ENCODE measurements at regions not wholly inside any gene's neighbourhood (a gene's known extent, or its start where the extent isn't known, plus 50 kb on each side); places are given as distances from the start of the nearest gene placed in this dataset.
"Not testable (repeated sequence)": the region's sequence is repeated elsewhere in the genome, so short reads cannot be mapped to it uniquely, and the experiment has no call there.

- ATAC-seq (no peak), DNase-seq (no peak)
- Histone ChIP-seq H3K4me1 (no peaks in the 10 kb centered on the region), H3K27ac (no peak overlapping the region), H3K9me3 (no peaks in the 10 kb centered on the region), H3K27me3 (no peaks in the 10 kb centered on the region), H3K4me3 (no peak overlapping the region), H3K36me3 (replicated peaks in 1 of 2; ENCODE audit: insufficient read depth in 1 of 2, low read depth in 2 of 2) (no peaks in the 10 kb centered on the region)
- intact Hi-C loops (cut with DNase I) = no loop called here
- no peak for TF ChIP-seq POLR2A (IDR thresholded peaks at IDR 0.05)
- TF ChIP-seq, protein P1, sequence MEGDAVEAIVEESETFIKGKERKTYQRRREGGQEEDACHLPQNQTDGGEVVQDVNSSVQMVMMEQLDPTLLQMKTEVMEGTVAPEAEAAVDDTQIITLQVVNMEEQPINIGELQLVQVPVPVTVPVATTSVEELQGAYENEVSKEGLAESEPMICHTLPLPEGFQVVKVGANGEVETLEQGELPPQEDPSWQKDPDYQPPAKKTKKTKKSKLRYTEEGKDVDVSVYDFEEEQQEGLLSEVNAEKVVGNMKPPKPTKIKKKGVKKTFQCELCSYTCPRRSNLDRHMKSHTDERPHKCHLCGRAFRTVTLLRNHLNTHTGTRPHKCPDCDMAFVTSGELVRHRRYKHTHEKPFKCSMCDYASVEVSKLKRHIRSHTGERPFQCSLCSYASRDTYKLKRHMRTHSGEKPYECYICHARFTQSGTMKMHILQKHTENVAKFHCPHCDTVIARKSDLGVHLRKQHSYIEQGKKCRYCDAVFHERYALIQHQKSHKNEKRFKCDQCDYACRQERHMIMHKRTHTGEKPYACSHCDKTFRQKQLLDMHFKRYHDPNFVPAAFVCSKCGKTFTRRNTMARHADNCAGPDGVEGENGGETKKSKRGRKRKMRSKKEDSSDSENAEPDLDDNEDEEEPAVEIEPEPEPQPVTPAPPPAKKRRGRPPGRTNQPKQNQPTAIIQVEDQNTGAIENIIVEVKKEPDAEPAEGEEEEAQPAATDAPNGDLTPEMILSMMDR (IDR thresholded peaks at IDR 0.05) = no peak
- WGBS, 2 donors = 41 to 48% methylated on average over 5 of the region's 5 CpGs
Measured at GRCh38 chr16:5205361-5206040, 107.9 kb upstream of the EEF2KMT start.

GRCh38 chr16:5203675-5204074 is 106.1 kb upstream of the EEF2KMT start:
- H3K4me1 ChIP-seq; H3K4me3 ChIP-seq; intact Hi-C loops (cut with DNase I); DNase-seq; H3K36me3 ChIP-seq (replicated peaks in 1 of 2; ENCODE audit: insufficient read depth in 1 of 2, low read depth in 2 of 2); H3K27me3 ChIP-seq; ATAC-seq; H3K9me3 ChIP-seq; H3K27ac ChIP-seq: not testable (repeated sequence)
- WGBS, 2 donors = 89 to 90% methylated on average over 10 to 14 of the region's 14 CpGs

- intact Hi-C loops (cut with DNase I) = no loop called here
- ATAC-seq (no peak), DNase-seq (no peak)
- H3K4me1 ChIP-seq = no peaks in the 10 kb centered on the region
- H3K36me3 ChIP-seq (replicated peaks in 1 of 2; ENCODE audit: insufficient read depth in 1 of 2, low read depth in 2 of 2) = no peaks in the 10 kb centered on the region
- H3K27ac ChIP-seq = no peak overlapping the region
- no peak overlapping the region for H3K4me3 ChIP-seq
- TF ChIP-seq, protein P1 (IDR thresholded peaks at IDR 0.05) = no peak
- TF ChIP-seq POLR2A (IDR thresholded peaks at IDR 0.05) = no peak
- peaks cover 0 to 3% (median 0%) of the 10 kb centered on the region in 3 donors for H3K9me3 ChIP-seq
- H3K27me3 ChIP-seq = no peaks in the 10 kb centered on the region
Measured at GRCh38 chr16:5200123-5200522, 102.5 kb upstream of the EEF2KMT start.

DNA sequence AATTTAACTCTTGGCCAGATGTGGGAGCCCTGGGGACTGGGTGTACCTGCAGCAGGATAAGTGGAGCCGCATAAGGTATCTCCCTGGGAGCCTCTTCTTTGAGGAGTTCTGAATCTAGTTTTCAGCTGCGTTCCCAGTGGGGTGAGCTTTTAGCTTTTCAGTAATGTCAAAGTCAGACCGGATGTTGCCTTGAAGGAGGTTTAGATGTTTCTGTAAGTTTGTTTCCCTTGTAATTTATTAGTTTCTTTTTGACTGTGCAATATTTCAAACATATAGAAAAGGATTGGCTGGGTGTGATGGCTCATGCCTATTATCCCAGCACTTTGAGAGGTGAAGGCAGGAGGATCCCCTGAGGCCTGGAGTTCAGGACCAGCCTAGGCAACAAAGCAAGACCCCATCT is 98.6 kb upstream of the EEF2KMT start:
- Histone ChIP-seq H3K9me3 (peaks cover 0 to 3% (median 0%) of the 10 kb centered on the region in 3 donors), H3K4me3 (no peak overlapping the region), H3K27me3 (no peaks in the 10 kb centered on the region), H3K4me1 (no peaks in the 10 kb centered on the region), H3K36me3 (replicated peaks in 1 of 2; ENCODE audit: insufficient read depth in 1 of 2, low read depth in 2 of 2) (no peaks in the 10 kb centered on the region), H3K27ac (no peak overlapping the region)
- TF ChIP-seq, protein P1 (IDR thresholded peaks at IDR 0.05) = no peak
- TF ChIP-seq POLR2A (IDR thresholded peaks at IDR 0.05) = no peak
- 58 to 80% methylated on average over 2 to 3 of the region's 3 CpGs for WGBS, 2 donors
- intact Hi-C loops (cut with DNase I) = no loop called here
- ATAC-seq (no peak), DNase-seq (no peak)

DNA sequence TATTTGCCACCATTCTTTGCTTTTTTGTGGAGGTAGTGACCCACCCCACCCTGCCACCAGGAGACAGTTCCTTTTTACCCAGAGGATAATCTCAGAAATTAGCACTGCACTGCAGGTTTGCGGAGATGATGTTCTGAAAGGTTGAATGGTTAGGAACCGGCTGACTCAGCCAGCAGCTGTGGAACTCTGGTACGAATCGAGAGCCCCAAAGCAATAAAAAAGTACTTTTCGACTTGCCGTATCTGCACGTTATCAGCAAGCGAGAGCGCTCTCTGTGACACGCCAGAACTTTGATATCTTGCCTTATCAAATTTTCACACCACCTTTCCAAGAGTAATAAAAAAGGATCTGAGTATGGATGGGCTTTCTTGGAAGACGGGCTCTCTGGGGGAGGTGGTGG is 96.3 kb upstream of the EEF2KMT start:
- Histone ChIP-seq H3K4me3 (no peak overlapping the region), H3K36me3 (replicated peaks in 1 of 2; ENCODE audit: insufficient read depth in 1 of 2, low read depth in 2 of 2) (no peaks in the 10 kb centered on the region), H3K9me3 (peaks cover 0 to 3% (median 0%) of the 10 kb centered on the region in 3 donors), H3K27me3 (no peaks in the 10 kb centered on the region), H3K27ac (no peak overlapping the region), H3K4me1 (no peaks in the 10 kb centered on the region)
- no peak for ATAC-seq
- DNase-seq = no peak
- WGBS, 2 donors = 55 to 65% methylated on average over 11 of the region's 11 CpGs
- intact Hi-C loops (cut with DNase I) = no loop called here
- TF ChIP-seq POLR2A (IDR thresholded peaks at IDR 0.05) = no peak
- TF ChIP-seq, protein P1 (IDR thresholded peaks at IDR 0.05) = no peak
